Calu3 (cell line): ENCODE measurements at regions not wholly inside any gene's neighbourhood (a gene's known extent, or its start where the extent isn't known, plus 50 kb on each side); places are given as distances from the start of the nearest gene placed in this dataset.

Experiments
- BruUV-seq: library from RNA; stranded (reverse); fragments of 400-500 nt; replicated peaks from 2 replicates; lab custom pipeline; 2021; lab: Mats Ljungman, UMichigan
- CTCF ChIA-PET: fragments of 300-600 bp; sonication (Branson Sonifier 250); formaldehyde crosslinking; loops from one replicate; lab custom pipeline; 2022; ENCODE audit warnings: antibody characterized with exemption; lab: Charles Lee
- DNase-seq: peaks from one replicate; pipeline ENCODE4 v3.0.0; 2022
- H3K27ac Mint-ChIP-seq: one replicate; pipeline ENCODE4 v1.8.0; 2022; ENCODE audit warnings: mixed read lengths; ENCODE audit not compliant: unreplicated experiment
- H3K27me3 Mint-ChIP-seq: one replicate; pipeline ENCODE4 v1.8.0; 2022; ENCODE audit warnings: mixed read lengths; ENCODE audit not compliant: unreplicated experiment
- H3K36me3 Mint-ChIP-seq: one replicate; pipeline ENCODE4 v1.8.0; 2022; ENCODE audit warnings: mild to moderate bottlenecking, moderate library complexity, mixed read lengths; ENCODE audit not compliant: insufficient read depth, unreplicated experiment
- H3K4me1 Mint-ChIP-seq: one replicate; pipeline ENCODE4 v1.8.0; 2022; ENCODE audit warnings: mild to moderate bottlenecking, low read depth, mixed read lengths; ENCODE audit not compliant: unreplicated experiment
- H3K4me3 Mint-ChIP-seq: one replicate; pipeline ENCODE4 v1.8.0; 2022; ENCODE audit warnings: mild to moderate bottlenecking, low read depth, moderate library complexity, mixed read lengths; ENCODE audit not compliant: unreplicated experiment
- H3K9me3 Mint-ChIP-seq: one replicate; pipeline ENCODE4 v1.8.0; 2022; ENCODE audit warnings: low read depth, mixed read lengths; ENCODE audit not compliant: unreplicated experiment
- intact Hi-C: fragments of 100-400 bp; cut with micrococcal nuclease; formaldehyde crosslinking; loops from one replicate; pipeline ENCODE4 v1.10.0; 2022; ENCODE audit not compliant: unreplicated experiment
- TF ChIP-seq, protein P1 (sequence below): fragments of 200-600 bp; IDR thresholded peaks from one replicate; pipeline ENCODE4 v1.8.0; 2022; ENCODE audit warnings: antibody characterized with exemption; ENCODE audit not compliant: unreplicated experiment

DNA sequence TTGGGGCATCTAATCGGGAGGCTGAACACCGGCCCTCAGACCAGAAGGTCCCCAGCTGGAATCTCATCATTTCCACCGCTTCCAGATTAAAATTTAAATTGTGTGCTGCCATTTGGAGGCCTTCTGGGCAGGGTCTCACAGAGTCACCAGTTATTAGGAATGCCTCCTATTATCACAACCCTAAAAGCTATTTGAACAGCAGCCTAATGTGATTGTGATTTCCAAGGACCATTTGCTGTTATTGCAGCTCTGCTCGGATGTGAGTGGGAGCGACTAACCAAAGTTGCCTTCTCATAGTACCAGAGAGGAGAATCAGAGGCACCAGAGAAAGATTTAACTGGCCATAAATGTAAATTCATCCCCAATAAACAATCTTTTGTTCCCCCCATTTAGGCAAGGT, 277.3 kb downstream of the RNF144B start:
- H3K4me1 Mint-ChIP-seq = no peaks in the 10 kb centered on the region
- H3K36me3 Mint-ChIP-seq = no peaks in the 10 kb centered on the region
- no TSS peak for BruUV-seq
- CTCF ChIA-PET = interaction anchor here (0.6 kb wide), 1 partner anchor 1233 kb away, joined by 6 read pairs; no protein-coding TSS in a partner anchor
- no peak for DNase-seq
- no peak overlapping the region for H3K4me3 Mint-ChIP-seq
- H3K27ac Mint-ChIP-seq = no peak overlapping the region
- intact Hi-C loops = no loop called here
- peaks cover 14% of the 10 kb centered on the region for H3K27me3 Mint-ChIP-seq
- no peaks in the 10 kb centered on the region for H3K9me3 Mint-ChIP-seq
- TF ChIP-seq, protein P1, sequence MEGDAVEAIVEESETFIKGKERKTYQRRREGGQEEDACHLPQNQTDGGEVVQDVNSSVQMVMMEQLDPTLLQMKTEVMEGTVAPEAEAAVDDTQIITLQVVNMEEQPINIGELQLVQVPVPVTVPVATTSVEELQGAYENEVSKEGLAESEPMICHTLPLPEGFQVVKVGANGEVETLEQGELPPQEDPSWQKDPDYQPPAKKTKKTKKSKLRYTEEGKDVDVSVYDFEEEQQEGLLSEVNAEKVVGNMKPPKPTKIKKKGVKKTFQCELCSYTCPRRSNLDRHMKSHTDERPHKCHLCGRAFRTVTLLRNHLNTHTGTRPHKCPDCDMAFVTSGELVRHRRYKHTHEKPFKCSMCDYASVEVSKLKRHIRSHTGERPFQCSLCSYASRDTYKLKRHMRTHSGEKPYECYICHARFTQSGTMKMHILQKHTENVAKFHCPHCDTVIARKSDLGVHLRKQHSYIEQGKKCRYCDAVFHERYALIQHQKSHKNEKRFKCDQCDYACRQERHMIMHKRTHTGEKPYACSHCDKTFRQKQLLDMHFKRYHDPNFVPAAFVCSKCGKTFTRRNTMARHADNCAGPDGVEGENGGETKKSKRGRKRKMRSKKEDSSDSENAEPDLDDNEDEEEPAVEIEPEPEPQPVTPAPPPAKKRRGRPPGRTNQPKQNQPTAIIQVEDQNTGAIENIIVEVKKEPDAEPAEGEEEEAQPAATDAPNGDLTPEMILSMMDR = no peak

DNA sequence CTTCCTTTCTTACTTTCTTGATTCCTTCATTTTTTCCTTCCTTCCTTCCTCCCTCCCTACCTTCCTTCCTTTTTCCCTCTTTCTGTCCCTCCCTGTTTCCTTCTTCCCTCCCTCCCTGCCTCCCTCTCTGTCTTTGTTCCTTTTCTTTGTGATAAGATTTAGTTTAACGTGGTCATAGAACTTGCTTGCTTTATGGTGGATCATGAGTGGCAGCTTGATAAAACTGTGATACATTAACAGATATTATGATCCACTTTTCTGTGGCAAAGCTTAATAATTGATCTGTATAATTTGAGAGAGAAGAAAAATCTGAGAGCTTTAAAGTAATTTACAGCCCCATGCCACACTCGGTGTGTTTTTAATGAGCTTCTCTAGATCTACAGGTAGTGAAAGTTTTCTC, 280.5 kb downstream of the RNF144B start:
- Mint-ChIP-seq H3K4me3 (no peak overlapping the region), H3K36me3 (no peaks in the 10 kb centered on the region)
- CTCF ChIA-PET = no interaction called here

DNA sequence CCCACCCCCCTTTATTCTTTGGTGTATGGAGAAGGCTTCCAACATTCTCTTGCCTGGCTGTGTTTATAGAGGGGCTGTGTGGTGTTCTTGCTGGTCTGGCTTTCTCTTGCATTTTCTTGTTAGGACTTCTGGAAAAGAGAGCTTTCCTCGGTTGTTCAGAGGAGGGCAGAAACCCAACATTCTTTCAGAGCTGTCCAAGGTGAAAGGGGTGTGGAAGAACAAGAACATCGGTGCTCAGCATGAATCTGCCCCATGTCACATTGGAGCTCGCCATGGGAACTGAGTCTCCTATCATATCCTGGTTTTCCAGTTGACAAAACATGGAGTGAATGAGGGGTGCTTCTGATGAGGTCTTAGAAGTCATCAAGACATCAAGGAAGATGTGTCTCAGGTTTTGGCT, 281.8 kb downstream of the RNF144B start:
- H3K9me3 Mint-ChIP-seq = peaks cover 3% of the 10 kb centered on the region
- H3K4me1 Mint-ChIP-seq = no peaks in the 10 kb centered on the region
- H3K36me3 Mint-ChIP-seq = no peaks in the 10 kb centered on the region

More for the DNA sequence above, 280.5 kb downstream of the RNF144B start:
- peaks cover 3% of the 10 kb centered on the region for H3K9me3 Mint-ChIP-seq
- no TSS peak for BruUV-seq
- TF ChIP-seq, protein P1 = no peak
- H3K4me1 Mint-ChIP-seq = no peaks in the 10 kb centered on the region
- intact Hi-C loops = no loop called here
- DNase-seq = no peak
- no peak overlapping the region for H3K27ac Mint-ChIP-seq
- peaks cover 27% of the 10 kb centered on the region for H3K27me3 Mint-ChIP-seq

DNA sequence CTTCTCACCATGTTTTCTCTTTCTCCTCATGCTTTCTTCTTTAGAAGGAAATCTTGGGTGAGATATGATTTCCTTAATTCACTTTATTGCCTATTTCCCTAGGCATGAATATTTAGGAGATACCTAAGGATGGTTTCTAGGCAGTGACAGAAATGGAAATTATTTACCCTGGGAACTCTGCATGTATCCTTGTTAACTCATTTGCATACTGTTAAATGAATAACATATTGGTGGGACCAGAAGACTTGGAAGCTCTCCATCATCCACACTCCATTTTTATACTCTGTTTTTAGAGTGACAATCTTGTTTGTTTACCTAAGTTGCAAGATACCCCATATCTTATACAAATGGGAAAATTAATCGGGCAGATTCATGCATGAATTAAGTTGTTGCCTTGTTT, 285.7 kb downstream of the RNF144B start:
- CTCF ChIA-PET = no interaction called here
- Mint-ChIP-seq H3K4me1 (no peaks in the 10 kb centered on the region), H3K36me3 (no peaks in the 10 kb centered on the region), H3K4me3 (no peak overlapping the region), H3K27ac (no peak overlapping the region), H3K27me3 (peaks cover 22% of the 10 kb centered on the region), H3K9me3 (peaks cover 3% of the 10 kb centered on the region)
- intact Hi-C loops = no loop called here
- TF ChIP-seq, protein P1 = no peak
- no peak for DNase-seq
- BruUV-seq = no TSS peak

More for the DNA sequence above, 281.8 kb downstream of the RNF144B start:
- DNase-seq = no peak
- H3K4me3 Mint-ChIP-seq = no peak overlapping the region
- CTCF ChIA-PET = no interaction called here
- no peak overlapping the region for H3K27ac Mint-ChIP-seq
- H3K27me3 Mint-ChIP-seq = peaks cover 27% of the 10 kb centered on the region
- BruUV-seq = no TSS peak
- TF ChIP-seq, protein P1 = no peak
- intact Hi-C loops = no loop called here
